ENCODE measurements at regions not wholly inside any gene's neighbourhood (a gene's known extent, or its start where the extent isn't known, plus 50 kb on each side); places are given as distances from the start of the nearest gene placed in this dataset.

- peak; percentile 2 for DNase-seq (ENCODE audit: low read depth)
- no peak overlapping the region for H3K4me3 ChIP-seq (ENCODE audit: low read depth, low read length)
- no peak for TF ChIP-seq CTCF (IDR thresholded peaks at IDR 0.05; ENCODE audit: insufficient read depth, low read depth, low read length, missing control alignments)
Measured at GRCh38 chr6:95841560-95841959, 174.2 kb upstream of the FUT9 start.

- TF ChIP-seq CTCF (IDR thresholded peaks at IDR 0.05; ENCODE audit: insufficient read depth, low read depth, low read length, missing control alignments), result no peak
- no peak overlapping the region for H3K4me3 ChIP-seq (ENCODE audit: low read depth, low read length)
- no peak for DNase-seq (ENCODE audit: low read depth)
Measured at GRCh38 chr6:95846652-95847051, 169.1 kb upstream of the FUT9 start.

- DNase-seq (ENCODE audit: low read depth), result no peak
Measured at GRCh38 chr6:95847061-95847460, 168.7 kb upstream of the FUT9 start.

GRCh38 chr6:95848717-95849116 is 167.1 kb upstream of the FUT9 start:
- no peak overlapping the region for H3K4me3 ChIP-seq (ENCODE audit: low read depth, low read length)
- DNase-seq (ENCODE audit: low read depth), result no peak
- TF ChIP-seq CTCF (IDR thresholded peaks at IDR 0.05; ENCODE audit: insufficient read depth, low read depth, low read length, missing control alignments), result no peak

More at GRCh38 chr6:95847061-95847460, 168.7 kb upstream of the FUT9 start:
- no peak for TF ChIP-seq CTCF (IDR thresholded peaks at IDR 0.05; ENCODE audit: insufficient read depth, low read depth, low read length, missing control alignments)
- no peak overlapping the region for H3K4me3 ChIP-seq (ENCODE audit: low read depth, low read length)

GRCh38 chr6:95856876-95857364 is 158.9 kb upstream of the FUT9 start:
- H3K4me3 ChIP-seq (ENCODE audit: low read depth, low read length), result no peak overlapping the region
- no peak for TF ChIP-seq CTCF (IDR thresholded peaks at IDR 0.05; ENCODE audit: insufficient read depth, low read depth, low read length, missing control alignments)
- no peak for DNase-seq (ENCODE audit: low read depth)

- H3K4me3 ChIP-seq (ENCODE audit: low read depth, low read length), result no peak overlapping the region
- TF ChIP-seq CTCF (IDR thresholded peaks at IDR 0.05; ENCODE audit: insufficient read depth, low read depth, low read length, missing control alignments), result no peak
- no peak for DNase-seq (ENCODE audit: low read depth)
Measured at GRCh38 chr6:95865857-95866256, 149.9 kb upstream of the FUT9 start.

- DNase-seq (ENCODE audit: low read depth), result peak; percentile 52
- TF ChIP-seq CTCF (IDR thresholded peaks at IDR 0.05; ENCODE audit: insufficient read depth, low read depth, low read length, missing control alignments), result peak; percentile 40
- no peak overlapping the region for H3K4me3 ChIP-seq (ENCODE audit: low read depth, low read length)
Measured at GRCh38 chr6:95866732-95867131, 149.0 kb upstream of the FUT9 start.
